GM19397 (cell line): ENCODE measurements at regions not wholly inside any gene's neighbourhood (a gene's known extent, or its start where the extent isn't known, plus 50 kb on each side); places are given as distances from the start of the nearest gene placed in this dataset.
"Not testable (repeated sequence)": the region's sequence is repeated elsewhere in the genome, so short reads cannot be mapped to it uniquely, and the experiment has no call there.

Source experiments
- ATAC-seq: cut with Tn5 transposase; IDR thresholded peaks from one replicate; pipeline ENCODE4 v1.9.1; 2021; ENCODE audit warnings: mild to moderate bottlenecking, moderate library complexity; ENCODE audit not compliant: unreplicated experiment

GRCh38 chr4:49226216-49226866 is 240.3 kb downstream of the CWH43 start:
- ATAC-seq = not testable (repeated sequence)

- not testable (repeated sequence) for ATAC-seq
Observed at GRCh38 chr4:49227941-49228340, 241.9 kb downstream of the CWH43 start.

GRCh38 chr4:49229243-49229642 is 243.2 kb downstream of the CWH43 start:
- not testable (repeated sequence) for ATAC-seq

GRCh38 chr4:49229713-49230112 is 243.6 kb downstream of the CWH43 start:
- not testable (repeated sequence) for ATAC-seq

- ATAC-seq = not testable (repeated sequence)
Observed at GRCh38 chr4:49233346-49233745, 247.3 kb downstream of the CWH43 start.

GRCh38 chr4:49233749-49234148 is 247.7 kb downstream of the CWH43 start:
- ATAC-seq = not testable (repeated sequence)

GRCh38 chr4:49234382-49234781 is 248.3 kb downstream of the CWH43 start:
- not testable (repeated sequence) for ATAC-seq

GRCh38 chr4:49235413-49236160 is 249.5 kb downstream of the CWH43 start:
- not testable (repeated sequence) for ATAC-seq

- not testable (repeated sequence) for ATAC-seq
Observed at GRCh38 chr4:49236474-49236873, 250.4 kb downstream of the CWH43 start.

GRCh38 chr4:49241295-49241694 is 255.2 kb downstream of the CWH43 start:
- not testable (repeated sequence) for ATAC-seq

- not testable (repeated sequence) for ATAC-seq
Observed at GRCh38 chr4:49262786-49263185, 276.7 kb downstream of the CWH43 start.

GRCh38 chr4:49270435-49270834 is 284.4 kb downstream of the CWH43 start:
- not testable (repeated sequence) for ATAC-seq

- ATAC-seq = not testable (repeated sequence)
Observed at GRCh38 chr4:49270912-49271311, 284.8 kb downstream of the CWH43 start.

- ATAC-seq = not testable (repeated sequence)
Observed at GRCh38 chr4:49285905-49286304, 299.8 kb downstream of the CWH43 start.

GRCh38 chr4:49286926-49287745 is 301.1 kb downstream of the CWH43 start:
- not testable (repeated sequence) for ATAC-seq

GRCh38 chr4:49287893-49288292 is 301.8 kb downstream of the CWH43 start:
- not testable (repeated sequence) for ATAC-seq

- not testable (repeated sequence) for ATAC-seq
Observed at GRCh38 chr4:49288796-49289195, 302.7 kb downstream of the CWH43 start.

- ATAC-seq = not testable (repeated sequence)
Observed at GRCh38 chr4:49314815-49315214, 328.7 kb downstream of the CWH43 start.

GRCh38 chr4:49320725-49321410 is 334.8 kb downstream of the CWH43 start:
- ATAC-seq = not testable (repeated sequence)

- ATAC-seq = not testable (repeated sequence)
Observed at GRCh38 chr4:49321511-49322300, 335.6 kb downstream of the CWH43 start.
